ENCODE measurements at regions not wholly inside any gene's neighbourhood (a gene's known extent, or its start where the extent isn't known, plus 50 kb on each side); places are given as distances from the start of the nearest gene placed in this dataset.

GRCh38 chr2:43168016-43168369 is 58.4 kb downstream of the ZFP36L2 start:
- CTCF ChIA-PET: interaction anchor here (0.8 to 2.4 kb wide), 3 partner anchors 10 to 16 kb away, joined by 4 to 8 read pairs (median 5); no protein-coding TSS in a partner anchor
- intact Hi-C loops (cut with micrococcal nuclease; ENCODE audit: unreplicated experiment): loop anchor here (5.0 kb wide), 1 partner anchor 54 kb away; no protein-coding TSS in a partner anchor

DNA sequence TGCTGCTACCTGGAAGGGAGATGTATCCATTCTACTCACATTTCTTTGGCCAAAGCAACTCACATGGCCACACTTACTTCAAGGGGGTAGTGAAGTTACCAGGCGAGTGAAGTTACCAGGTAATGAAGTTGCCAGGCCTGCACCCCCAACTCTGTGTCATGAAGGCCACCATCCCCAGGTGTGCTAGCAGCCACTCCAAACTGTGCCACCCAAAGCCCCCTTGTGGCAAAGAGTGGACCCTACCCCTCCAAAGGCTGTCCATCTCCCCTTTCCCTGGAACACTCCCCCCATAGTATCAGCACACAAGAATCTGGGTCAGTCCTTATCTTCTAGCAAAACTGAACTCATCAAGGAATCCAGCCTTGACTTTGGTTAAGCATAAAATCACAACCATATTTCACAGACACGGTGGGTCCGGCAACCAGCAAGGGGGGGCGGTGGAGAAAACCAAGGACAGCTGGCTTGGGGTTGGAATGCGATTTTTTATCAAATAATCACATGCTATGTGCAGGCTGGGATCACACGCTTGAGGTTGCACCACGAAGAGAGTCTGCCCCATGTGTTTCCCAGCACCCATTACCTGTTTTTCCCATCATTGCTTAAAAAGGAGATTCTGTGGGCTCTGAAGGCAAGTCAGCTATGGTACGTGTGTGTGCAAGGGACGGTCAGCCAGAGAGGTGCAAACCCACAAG is 60.9 kb downstream of the ZFP36L2 start:
- CTCF ChIA-PET: no interaction called here
- H3K4me1 Mint-ChIP-seq (ENCODE audit: low read depth, unreplicated experiment): peaks cover 74% of the 10 kb centered on the region
- no peak overlapping the region for H3K27ac Mint-ChIP-seq (ENCODE audit: unreplicated experiment)
- intact Hi-C loops (cut with micrococcal nuclease; ENCODE audit: unreplicated experiment): loop anchor here (5.0 kb wide), 1 partner anchor 57 kb away; no protein-coding TSS in a partner anchor
- H3K9me3 Mint-ChIP-seq (ENCODE audit: low read depth, unreplicated experiment): no peaks in the 10 kb centered on the region
- no TSS peak for BruUV-seq (replicated peaks)
- no peak overlapping the region for H3K4me3 Mint-ChIP-seq (ENCODE audit: low read depth, unreplicated experiment)
- TF ChIP-seq, protein P1, sequence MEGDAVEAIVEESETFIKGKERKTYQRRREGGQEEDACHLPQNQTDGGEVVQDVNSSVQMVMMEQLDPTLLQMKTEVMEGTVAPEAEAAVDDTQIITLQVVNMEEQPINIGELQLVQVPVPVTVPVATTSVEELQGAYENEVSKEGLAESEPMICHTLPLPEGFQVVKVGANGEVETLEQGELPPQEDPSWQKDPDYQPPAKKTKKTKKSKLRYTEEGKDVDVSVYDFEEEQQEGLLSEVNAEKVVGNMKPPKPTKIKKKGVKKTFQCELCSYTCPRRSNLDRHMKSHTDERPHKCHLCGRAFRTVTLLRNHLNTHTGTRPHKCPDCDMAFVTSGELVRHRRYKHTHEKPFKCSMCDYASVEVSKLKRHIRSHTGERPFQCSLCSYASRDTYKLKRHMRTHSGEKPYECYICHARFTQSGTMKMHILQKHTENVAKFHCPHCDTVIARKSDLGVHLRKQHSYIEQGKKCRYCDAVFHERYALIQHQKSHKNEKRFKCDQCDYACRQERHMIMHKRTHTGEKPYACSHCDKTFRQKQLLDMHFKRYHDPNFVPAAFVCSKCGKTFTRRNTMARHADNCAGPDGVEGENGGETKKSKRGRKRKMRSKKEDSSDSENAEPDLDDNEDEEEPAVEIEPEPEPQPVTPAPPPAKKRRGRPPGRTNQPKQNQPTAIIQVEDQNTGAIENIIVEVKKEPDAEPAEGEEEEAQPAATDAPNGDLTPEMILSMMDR (IDR thresholded peaks at IDR 0.05; ENCODE audit: unreplicated experiment): no peak
- peaks cover 23% of the 10 kb centered on the region for H3K36me3 Mint-ChIP-seq (ENCODE audit: insufficient read depth, unreplicated experiment)
- no peak for DNase-seq
- H3K27me3 Mint-ChIP-seq (ENCODE audit: unreplicated experiment): no peaks in the 10 kb centered on the region

More at GRCh38 chr2:43168016-43168369, 58.4 kb downstream of the ZFP36L2 start:
- Mint-ChIP-seq H3K27ac (ENCODE audit: unreplicated experiment) (peak overlapping the region; percentile 91), H3K4me1 (ENCODE audit: low read depth, unreplicated experiment) (peaks cover 57% of the 10 kb centered on the region), H3K27me3 (ENCODE audit: unreplicated experiment) (no peaks in the 10 kb centered on the region), H3K4me3 (ENCODE audit: low read depth, unreplicated experiment) (peak overlapping the region; percentile 63), H3K36me3 (ENCODE audit: insufficient read depth, unreplicated experiment) (peaks cover 23% of the 10 kb centered on the region), H3K9me3 (ENCODE audit: low read depth, unreplicated experiment) (no peaks in the 10 kb centered on the region)
- no peak for DNase-seq
- no TSS peak for BruUV-seq (replicated peaks)
- TF ChIP-seq, protein P1 (IDR thresholded peaks at IDR 0.05; ENCODE audit: unreplicated experiment): no peak

DNA sequence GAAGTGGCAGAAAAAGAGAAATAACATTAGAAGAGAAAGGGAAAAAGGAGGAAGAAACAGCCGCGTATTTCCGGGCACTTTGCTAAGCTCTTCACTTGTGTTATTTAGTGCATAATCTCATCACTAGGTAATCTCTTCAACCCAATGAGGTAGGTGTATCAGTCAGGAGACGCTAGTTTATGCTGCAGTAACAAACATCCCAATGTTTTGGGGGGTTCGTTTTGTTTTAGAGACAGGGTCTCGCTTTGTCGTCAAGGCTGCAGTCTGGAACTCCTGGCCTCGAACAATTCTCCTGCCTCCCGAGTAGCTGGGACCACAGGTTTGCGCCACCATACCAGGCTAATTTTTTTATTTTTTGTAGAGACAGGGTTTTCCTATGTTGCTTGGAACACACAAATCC is 61.7 kb downstream of the ZFP36L2 start:
- DNase-seq: no peak
- H3K27ac Mint-ChIP-seq (ENCODE audit: unreplicated experiment): no peak overlapping the region
- peaks cover 17% of the 10 kb centered on the region for H3K36me3 Mint-ChIP-seq (ENCODE audit: insufficient read depth, unreplicated experiment)
- H3K4me3 Mint-ChIP-seq (ENCODE audit: low read depth, unreplicated experiment): no peak overlapping the region
- TF ChIP-seq, protein P1 (IDR thresholded peaks at IDR 0.05; ENCODE audit: unreplicated experiment): no peak
- CTCF ChIA-PET: no interaction called here
- intact Hi-C loops (cut with micrococcal nuclease; ENCODE audit: unreplicated experiment): loop anchor here (5.0 kb wide), 1 partner anchor 58 kb away; no protein-coding TSS in a partner anchor
- peaks cover 76% of the 10 kb centered on the region for H3K4me1 Mint-ChIP-seq (ENCODE audit: low read depth, unreplicated experiment)
- H3K9me3 Mint-ChIP-seq (ENCODE audit: low read depth, unreplicated experiment): no peaks in the 10 kb centered on the region
- no TSS peak for BruUV-seq (replicated peaks)
- no peaks in the 10 kb centered on the region for H3K27me3 Mint-ChIP-seq (ENCODE audit: unreplicated experiment)

- TF ChIP-seq, protein P1 (IDR thresholded peaks at IDR 0.05; ENCODE audit: unreplicated experiment): no peak
- Mint-ChIP-seq H3K4me1 (ENCODE audit: low read depth, unreplicated experiment) (peaks cover 72% of the 10 kb centered on the region), H3K27me3 (ENCODE audit: unreplicated experiment) (no peaks in the 10 kb centered on the region), H3K4me3 (ENCODE audit: low read depth, unreplicated experiment) (no peak overlapping the region), H3K9me3 (ENCODE audit: low read depth, unreplicated experiment) (no peaks in the 10 kb centered on the region), H3K36me3 (ENCODE audit: insufficient read depth, unreplicated experiment) (peaks cover 10% of the 10 kb centered on the region), H3K27ac (ENCODE audit: unreplicated experiment) (peak overlapping the region; percentile 29)
- intact Hi-C loops (cut with micrococcal nuclease; ENCODE audit: unreplicated experiment): no loop called here
- CTCF ChIA-PET: interaction anchor here (1.3 kb wide), 1 partner anchor 140 kb away, joined by 4 read pairs; no protein-coding TSS in a partner anchor
- DNase-seq: no peak
- BruUV-seq (replicated peaks): no TSS peak
These were observed 62.7 kb downstream of the ZFP36L2 start for GRCh38 chr2:43163584-43164270.

Measured in Calu3 (cell line).